ENCODE measurements at regions not wholly inside any gene's neighbourhood (a gene's known extent, or its start where the extent isn't known, plus 50 kb on each side); places are given as distances from the start of the nearest gene placed in this dataset.

GRCh38 chr2:81213598-81213997, 909.0 kb upstream of the LRRTM1 start:
- DNase-seq: no peak

DNA sequence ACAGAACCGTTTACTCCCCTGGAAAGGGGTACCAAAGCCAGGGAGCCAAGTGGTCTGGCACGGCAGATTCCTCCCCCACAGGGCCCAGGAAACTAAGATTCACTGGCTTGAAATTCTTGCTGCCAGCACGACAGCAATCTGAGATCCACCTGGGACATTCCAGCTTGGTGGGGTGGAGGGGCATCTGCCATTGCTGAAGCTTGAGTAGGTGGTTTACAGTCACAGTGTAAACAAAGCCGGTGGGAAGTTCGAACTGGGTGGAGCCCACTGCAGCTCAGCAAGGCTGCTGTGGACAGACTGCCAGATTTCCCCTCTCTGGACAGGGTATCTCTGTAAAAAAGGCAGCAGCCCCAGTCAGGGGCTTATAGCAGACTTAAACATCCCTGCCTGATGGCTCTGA, 901.7 kb upstream of the LRRTM1 start:
- DNase-seq: no peak

DNA sequence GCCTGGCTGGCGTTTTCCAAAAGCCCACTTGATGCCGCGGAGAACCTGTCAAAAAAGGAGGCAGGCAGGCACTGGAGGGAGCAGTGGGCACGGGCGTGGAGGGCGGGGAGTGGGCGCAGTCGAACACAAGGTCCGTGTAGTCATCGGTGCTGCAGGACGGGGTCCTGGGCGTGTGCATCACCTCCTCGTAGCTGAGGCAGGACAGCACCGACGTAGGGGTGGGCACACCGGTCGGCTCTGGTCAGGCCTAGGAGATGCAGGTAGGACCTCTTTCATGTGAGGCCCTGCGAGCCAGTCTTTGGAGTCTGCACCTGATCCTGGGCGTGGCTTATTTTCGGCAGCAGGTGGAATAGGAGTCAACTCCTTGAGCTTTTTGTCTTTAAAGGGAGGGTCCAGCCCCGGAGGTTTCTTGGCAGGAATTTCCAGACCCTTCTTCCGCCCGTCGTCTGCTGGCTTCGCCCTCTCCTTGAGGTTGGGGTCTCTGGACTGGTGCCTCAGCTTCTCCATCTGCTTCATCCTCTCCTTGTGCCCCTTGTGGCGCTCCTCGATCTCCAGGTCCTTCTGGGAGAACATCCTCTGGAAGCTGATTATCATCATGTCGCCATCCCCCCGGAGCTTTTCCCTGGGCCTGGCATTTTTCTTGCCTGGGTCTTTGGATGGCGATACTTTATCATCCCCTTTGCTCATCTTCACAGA, 892.5 kb upstream of the LRRTM1 start:
- no peak for DNase-seq

GRCh38 chr2:81196383-81196851, 891.9 kb upstream of the LRRTM1 start:
- no peak for DNase-seq

DNA sequence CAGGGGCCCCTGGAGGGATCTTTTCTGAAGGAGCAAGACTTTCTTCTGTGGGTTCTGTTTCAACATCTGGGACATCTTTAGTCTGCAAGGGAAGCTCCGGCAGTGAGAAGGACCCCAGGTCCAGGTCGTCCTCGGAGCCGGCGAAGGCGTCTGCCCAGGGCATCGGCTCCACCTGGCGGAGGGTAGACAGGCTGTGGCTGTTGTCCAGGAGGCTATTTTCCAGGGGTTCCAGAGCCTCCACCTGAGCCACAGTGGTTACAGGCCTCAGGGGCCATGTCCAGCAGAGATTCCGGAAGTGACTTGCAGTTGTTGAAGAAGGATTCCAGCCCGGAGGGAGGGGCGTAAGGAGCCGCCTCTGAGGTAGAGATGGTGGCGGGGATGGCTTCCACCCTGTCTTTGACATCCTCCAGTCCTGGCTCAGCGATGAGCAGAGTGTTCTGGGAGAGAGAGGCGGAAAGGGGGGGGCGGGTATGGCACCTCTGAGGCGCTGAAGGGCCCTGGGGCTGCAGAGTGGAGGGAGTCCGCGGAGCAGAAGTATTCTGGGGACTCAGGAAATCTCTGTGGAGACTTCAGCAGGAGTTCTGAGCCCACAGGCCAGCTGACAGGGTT, 891.3 kb upstream of the LRRTM1 start:
- no peak for DNase-seq

DNA sequence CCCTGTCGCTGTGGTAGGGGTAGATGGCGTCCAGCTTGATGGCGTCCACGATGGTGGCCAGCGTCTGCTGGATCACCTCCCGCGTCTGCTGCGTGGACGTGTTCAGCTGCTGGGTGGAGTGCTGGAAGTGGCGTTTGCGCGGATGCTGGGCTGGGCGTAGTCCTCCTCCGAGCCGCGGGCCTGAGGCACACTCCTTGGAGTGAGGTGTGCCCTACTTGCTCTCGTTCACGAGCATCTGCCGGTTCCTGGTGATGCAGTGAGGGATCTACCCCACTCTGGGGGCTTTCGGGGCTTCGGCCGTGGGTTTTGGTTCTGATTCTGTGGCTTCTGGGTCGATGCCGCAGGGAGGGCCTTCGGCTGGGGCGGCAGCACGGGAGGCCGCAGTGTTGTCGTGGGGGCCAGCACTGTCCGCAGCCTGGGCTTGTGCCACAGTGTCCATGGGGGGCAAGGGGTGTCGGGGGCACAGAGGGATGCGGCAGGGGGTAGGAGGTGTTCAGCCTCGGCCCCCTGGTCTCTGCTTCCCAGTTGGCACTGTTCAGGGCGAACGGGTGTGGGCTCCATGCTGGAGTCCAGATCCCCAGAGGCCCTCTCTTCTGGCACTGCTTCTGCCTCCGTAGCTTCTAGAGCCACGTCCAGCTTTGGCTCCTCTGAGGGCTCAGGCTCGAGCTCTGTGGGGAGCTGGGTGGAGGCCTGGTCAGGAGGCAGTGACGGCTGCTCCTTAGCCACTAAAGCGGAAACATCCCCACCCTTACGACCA, 890.6 kb upstream of the LRRTM1 start:
- no peak for DNase-seq

DNA sequence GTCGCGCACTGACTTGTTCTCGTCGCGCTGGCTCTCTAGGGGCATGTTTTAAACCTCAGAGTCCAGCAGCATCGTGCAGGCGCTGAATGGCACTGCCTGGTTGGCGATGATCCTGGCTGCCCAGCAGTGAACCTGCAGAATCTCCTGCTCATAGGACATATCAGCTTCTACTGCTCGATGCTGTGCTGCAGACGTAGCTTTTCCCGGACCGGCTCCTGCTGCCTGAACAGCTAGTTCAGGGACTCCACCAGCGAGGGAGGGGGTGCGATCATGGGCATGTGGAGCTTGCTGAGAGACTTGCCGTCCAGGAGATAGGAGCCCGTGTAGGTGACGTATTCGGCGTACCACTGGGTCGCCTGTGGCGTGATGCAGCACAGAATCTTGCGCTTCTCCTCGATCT, 890.0 kb upstream of the LRRTM1 start:
- no peak for DNase-seq

GRCh38 chr2:81194176-81194575, 889.6 kb upstream of the LRRTM1 start:
- DNase-seq: no peak

GRCh38 chr2:81181845-81182244, 877.3 kb upstream of the LRRTM1 start:
- no peak for DNase-seq

- no peak for DNase-seq
Measured at GRCh38 chr2:81171447-81171846, 866.9 kb upstream of the LRRTM1 start.

- no peak for DNase-seq
Measured at GRCh38 chr2:81163583-81163982, 859.0 kb upstream of the LRRTM1 start.

DNA sequence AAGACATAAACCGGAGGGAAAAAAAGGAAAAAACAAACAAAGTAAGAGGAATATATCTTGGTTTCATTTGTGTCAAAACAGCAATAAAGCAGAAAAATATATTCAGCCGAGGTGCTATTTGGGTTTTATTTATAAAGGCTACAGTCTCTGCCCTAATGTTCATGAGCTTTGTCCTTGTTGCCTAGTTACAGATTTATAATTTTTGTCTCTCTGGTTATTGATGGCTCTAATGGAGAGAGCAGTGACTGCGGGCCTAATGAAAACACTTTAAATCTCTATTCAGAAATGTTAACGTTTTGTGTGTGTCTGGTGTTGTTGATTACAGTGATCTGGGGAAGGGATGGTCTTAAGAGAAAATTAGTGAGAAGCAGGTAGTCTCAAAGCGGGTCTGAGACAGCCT, 854.0 kb upstream of the LRRTM1 start:
- no peak for DNase-seq

GRCh38 chr2:81148323-81148722, 843.8 kb upstream of the LRRTM1 start:
- DNase-seq: no peak

DNA sequence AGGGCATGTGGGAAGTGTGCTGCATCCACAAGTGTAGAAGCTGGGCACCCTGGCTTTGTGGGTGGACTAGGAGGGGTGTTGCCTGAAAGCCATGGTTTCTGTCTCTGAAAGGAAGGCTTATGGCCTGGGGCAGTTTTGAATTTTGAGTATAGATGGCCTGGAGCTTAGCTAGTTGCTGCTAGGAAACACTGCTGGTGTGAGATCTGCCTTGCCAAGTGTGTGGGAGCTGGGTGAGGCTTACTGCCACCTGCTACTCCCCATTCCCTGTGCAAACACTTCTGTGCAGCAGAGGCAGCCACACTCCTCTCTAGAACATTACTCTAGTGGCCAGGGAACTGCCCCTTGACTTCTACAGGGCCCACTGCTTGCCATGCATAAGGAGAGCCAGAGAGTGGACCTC, 831.7 kb upstream of the LRRTM1 start:
- no peak for DNase-seq

DNA sequence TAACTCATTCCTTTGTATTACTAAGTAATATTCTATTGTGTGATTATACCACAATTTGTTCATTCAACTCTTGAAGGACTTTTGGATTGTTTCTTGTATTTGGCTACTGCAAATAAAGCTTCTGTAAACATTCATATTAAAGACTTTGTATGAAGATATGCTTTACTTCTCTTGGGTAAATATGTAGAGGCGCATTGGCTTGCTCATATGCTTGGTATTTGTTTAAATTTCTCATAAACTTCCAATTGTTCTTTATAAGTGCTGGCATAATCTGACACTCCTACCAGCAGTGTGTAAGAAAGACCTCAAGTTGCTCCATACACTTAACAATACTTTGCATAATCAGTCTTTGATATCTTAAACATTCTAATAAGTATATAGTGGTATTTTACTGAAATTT, 792.8 kb upstream of the LRRTM1 start:
- DNase-seq: no peak

DNA sequence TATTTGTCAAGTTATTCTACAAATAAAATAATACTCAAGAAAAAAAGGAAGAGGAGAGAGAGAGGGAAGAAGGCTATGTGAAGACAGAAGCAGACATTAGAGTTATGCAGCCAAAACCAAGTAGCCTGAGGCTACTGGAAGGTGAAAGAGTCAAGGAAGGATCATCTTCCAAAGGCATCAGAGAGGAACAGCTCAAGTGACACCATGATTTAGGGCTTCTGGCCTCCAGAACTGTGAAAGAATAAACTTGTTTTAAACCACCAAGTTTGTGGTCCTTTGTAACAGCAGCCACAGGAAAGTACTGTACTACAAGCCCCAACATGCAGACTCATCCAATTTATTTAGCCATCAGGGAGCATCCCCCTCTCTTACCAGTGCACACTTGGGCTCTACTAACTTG, 788.5 kb upstream of the LRRTM1 start:
- DNase-seq: no peak

GRCh38 chr2:81087646-81088045, 783.1 kb upstream of the LRRTM1 start:
- DNase-seq: no peak

DNA sequence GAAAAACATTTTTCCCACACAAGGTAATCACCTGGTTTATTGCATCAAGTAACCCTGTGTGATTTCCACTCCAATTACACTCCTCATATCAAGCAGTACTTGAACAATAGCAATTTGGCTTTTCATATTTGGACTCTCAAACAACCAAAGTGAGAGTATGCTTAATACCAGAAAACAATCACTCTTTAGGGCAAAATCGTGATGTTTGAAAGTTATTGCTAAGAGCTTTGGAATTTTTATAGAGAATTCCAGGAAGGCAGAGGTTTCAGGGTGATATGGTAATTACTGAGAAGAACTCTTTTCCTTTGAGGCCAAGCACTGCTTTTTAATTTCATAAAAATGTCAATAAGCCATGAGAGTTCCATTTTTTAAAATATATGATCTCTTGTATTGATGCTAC, 779.5 kb upstream of the LRRTM1 start:
- no peak for DNase-seq

GRCh38 chr2:81078631-81079030, 774.1 kb upstream of the LRRTM1 start:
- no peak for DNase-seq

DNA sequence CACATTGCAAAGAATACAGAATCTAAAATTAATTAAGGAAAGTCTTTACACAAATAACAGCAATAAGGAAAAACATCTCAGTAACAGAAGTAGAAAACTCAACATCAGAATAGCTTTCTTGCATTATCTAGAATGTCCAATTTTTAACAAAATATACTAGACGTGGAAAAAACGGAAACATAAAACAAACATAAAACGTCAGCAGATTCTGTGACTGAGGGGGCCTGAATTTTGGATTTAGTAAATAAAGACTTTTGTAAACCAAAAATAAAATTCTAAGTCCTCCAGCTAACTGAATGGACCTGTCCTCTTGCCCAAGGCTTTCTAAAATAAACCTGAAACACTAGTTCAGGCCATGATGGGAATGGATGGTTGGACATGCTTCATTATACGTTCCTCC, 773.5 kb upstream of the LRRTM1 start:
- DNase-seq: no peak

- DNase-seq: no peak
Measured at GRCh38 chr2:81077396-81077795, 772.8 kb upstream of the LRRTM1 start.

DNA sequence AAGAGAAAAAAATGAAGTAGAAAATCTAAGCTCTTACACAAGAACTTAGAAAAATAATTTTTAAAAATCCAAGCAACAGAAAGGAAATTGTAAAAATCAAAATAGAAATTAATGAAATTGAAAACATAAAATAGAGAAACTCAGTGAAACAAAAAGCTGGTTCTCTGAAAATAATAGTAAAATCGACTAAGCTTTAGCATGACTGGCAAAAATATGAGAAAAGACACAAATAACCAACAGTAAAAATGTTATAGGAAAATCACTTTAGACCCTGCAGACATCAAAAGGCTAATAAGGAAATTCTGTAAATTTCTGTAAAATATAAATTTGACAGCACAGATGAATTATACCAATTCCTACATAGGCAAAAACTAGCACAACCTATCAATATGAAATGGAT, 768.9 kb upstream of the LRRTM1 start:
- DNase-seq: no peak

GRCh38 chr2:81068144-81068543, 763.6 kb upstream of the LRRTM1 start:
- no peak for DNase-seq

- DNase-seq: no peak
Measured at GRCh38 chr2:81061016-81061415, 756.5 kb upstream of the LRRTM1 start.

All from SHP77 (cell line).